ENCODE measurements at regions not wholly inside any gene's neighbourhood (a gene's known extent, or its start where the extent isn't known, plus 50 kb on each side); places are given as distances from the start of the nearest gene placed in this dataset.

DNA sequence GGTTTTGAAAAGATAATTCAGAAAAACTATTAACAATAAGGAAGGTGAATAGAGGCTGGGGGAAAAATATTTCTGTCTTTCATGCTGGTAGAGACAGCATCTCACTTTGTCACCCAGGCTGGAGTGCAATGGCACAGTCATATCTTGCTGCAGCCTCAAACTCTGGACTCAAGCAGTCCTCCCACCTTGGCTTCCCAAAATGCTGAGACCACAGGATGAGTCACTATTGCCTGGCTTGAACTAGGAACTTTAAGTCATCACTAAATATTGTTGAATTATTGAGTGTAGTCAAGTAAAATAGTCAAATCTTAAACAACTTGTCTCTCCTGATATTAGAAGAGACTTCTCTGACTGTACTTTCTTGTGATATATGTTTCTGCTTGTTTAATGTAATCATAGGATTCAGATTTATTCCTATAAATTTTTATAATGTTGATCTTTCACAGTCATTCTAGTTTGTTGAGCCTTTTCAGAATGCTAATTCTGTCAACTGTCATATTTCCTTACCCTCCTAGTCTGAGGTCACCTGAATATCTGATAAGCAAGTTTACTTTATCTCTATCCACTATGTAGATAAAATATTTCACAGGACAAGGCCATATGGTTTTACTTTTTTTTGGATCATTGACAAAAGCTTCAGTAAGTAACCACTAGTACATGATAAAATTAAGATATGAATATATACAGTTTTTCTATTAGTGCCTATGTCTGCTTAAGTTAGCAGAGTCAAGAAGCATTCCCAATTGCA lies 1696.5 kb downstream of the MAT2B start:
- no peak for DNase-seq
- no peaks in the 10 kb centered on the region for H3K36me3 ChIP-seq
- no peak overlapping the region for H3K4me3 ChIP-seq (ENCODE audit: low read depth, low read length)
- H3K27me3 ChIP-seq: no peaks in the 10 kb centered on the region
- no peaks in the 10 kb centered on the region; the same call in none of the 2 replicates for H3K4me1 ChIP-seq
- no peaks in the 10 kb centered on the region for H3K9me3 ChIP-seq
- TF ChIP-seq, protein P1, sequence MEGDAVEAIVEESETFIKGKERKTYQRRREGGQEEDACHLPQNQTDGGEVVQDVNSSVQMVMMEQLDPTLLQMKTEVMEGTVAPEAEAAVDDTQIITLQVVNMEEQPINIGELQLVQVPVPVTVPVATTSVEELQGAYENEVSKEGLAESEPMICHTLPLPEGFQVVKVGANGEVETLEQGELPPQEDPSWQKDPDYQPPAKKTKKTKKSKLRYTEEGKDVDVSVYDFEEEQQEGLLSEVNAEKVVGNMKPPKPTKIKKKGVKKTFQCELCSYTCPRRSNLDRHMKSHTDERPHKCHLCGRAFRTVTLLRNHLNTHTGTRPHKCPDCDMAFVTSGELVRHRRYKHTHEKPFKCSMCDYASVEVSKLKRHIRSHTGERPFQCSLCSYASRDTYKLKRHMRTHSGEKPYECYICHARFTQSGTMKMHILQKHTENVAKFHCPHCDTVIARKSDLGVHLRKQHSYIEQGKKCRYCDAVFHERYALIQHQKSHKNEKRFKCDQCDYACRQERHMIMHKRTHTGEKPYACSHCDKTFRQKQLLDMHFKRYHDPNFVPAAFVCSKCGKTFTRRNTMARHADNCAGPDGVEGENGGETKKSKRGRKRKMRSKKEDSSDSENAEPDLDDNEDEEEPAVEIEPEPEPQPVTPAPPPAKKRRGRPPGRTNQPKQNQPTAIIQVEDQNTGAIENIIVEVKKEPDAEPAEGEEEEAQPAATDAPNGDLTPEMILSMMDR (IDR thresholded peaks at IDR 0.05; ENCODE audit: low read depth, low read length): no peak

DNA sequence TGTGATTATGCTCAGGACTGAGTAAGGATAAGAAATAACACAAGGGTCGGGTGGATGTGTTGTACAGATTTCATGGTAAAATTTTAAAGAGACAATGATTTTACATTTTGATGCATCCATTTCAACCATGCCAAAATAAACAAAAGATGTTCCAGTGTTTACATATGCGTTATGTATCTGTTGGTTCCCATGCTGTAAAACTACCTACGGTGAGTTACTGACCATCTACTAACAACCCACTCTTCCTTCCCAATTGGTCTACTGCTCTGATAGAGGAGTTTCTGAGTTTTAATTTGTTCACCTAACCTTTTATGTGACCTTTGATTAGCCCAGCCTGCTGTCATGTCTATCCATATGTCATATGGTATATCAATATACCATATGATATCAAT lies 1697.1 kb downstream of the MAT2B start:
- TF ChIP-seq, protein P1 (IDR thresholded peaks at IDR 0.05; ENCODE audit: low read depth, low read length): no peak
- Histone ChIP-seq H3K9me3 (no peaks in the 10 kb centered on the region), H3K27me3 (no peaks in the 10 kb centered on the region), H3K4me1 (no peaks in the 10 kb centered on the region; the same call in none of the 2 replicates), H3K4me3 (ENCODE audit: low read depth, low read length) (no peak overlapping the region), H3K36me3 (no peaks in the 10 kb centered on the region)
- DNase-seq: no peak

DNA sequence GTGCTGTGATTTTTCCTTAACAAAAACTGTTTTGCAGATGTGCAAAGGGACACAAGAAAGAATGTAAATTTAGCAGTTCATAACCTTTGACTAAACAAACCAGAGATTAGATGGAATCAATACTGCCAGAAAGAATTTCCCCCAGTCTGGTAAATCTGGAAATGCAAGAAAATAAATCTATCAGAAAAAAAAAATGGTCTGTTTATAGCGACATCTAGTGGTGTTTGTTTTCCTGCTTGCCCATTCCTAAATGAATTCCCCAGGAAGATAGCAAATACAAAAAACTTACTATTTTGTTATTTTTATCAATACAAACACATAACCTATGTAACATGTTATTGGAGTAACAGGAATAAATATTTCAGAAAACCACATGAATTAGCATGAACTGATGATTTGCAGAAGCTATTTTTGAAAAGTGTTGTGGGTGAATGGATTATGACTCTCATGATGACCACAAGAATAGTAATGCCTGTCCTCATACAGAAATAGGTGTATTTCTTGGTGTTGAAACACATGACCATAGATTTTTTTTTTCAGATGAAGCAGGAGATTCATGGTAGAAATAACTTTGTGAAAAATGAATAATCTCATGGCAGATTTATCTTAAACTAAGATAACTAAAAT lies 1703.8 kb downstream of the MAT2B start:
- DNase-seq: no peak

DNA sequence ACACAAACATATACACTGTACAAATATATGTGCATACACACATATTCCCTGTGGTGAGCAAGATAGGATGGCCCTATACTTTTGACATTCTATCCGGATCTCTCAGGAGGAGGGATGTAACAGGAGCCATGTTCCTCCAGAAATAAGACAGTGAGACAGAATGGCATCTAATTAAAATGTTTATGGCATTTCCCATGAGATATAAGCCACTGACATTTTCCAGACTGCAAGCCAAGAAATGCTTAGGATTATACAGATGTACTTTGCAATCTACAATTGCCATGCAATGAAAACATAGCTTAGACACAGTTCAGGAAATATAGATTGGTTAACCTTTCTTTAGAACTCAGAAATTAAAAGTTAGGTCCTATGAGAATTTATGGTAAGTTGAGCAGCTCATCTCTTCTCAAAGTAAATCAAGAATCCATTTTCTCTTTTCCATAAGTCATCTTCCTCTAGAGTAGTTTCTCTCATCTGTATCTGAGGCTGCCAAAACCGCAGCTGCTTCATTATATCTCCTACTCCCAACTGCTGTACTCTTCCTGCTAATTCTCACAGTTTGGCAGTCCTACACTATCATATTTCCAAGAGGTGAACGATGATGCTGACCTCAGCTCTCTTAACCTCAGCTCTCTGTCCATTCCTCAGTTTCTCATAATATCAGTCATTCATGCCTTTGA lies 1719.1 kb downstream of the MAT2B start:
- TF ChIP-seq, protein P1 (IDR thresholded peaks at IDR 0.05; ENCODE audit: low read depth, low read length): no peak
- Histone ChIP-seq H3K27me3 (no peaks in the 10 kb centered on the region), H3K4me1 (peaks cover 7% of the 10 kb centered on the region), H3K4me3 (ENCODE audit: low read depth, low read length) (no peak overlapping the region), H3K9me3 (no peaks in the 10 kb centered on the region), H3K36me3 (no peaks in the 10 kb centered on the region)
- no peak for DNase-seq

More for the DNA sequence above, 1703.8 kb downstream of the MAT2B start:
- no peak overlapping the region for H3K4me3 ChIP-seq (ENCODE audit: low read depth, low read length)
- no peaks in the 10 kb centered on the region; the same call in 1 of the 2 replicates for H3K9me3 ChIP-seq
- peaks cover 3% of the 10 kb centered on the region for H3K4me1 ChIP-seq
- no peaks in the 10 kb centered on the region for H3K36me3 ChIP-seq
- TF ChIP-seq, protein P1 (IDR thresholded peaks at IDR 0.05; ENCODE audit: low read depth, low read length): peak; percentile 72
- H3K27me3 ChIP-seq: no peaks in the 10 kb centered on the region

DNA sequence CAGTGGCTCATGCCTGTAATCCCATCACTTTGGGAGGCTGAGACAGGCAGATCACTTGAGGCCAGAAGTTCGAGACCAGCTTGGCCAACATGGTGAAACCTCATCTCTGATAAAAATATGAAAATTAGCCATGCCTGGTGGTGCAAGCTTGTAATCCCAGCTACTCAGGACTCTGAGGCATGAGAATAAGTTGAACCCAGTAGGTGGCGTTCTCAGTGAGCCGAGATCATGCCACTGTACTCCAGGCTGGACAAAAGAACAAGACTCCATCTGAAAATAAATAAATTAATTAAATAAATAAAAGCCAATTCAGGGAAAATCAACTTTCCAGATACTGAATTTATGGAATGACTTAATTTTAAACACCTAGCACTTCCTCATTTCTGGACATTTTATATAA lies 1722.1 kb downstream of the MAT2B start:
- H3K4me1 ChIP-seq: peaks cover 7% of the 10 kb centered on the region
- no peaks in the 10 kb centered on the region for H3K9me3 ChIP-seq
- TF ChIP-seq, protein P1 (IDR thresholded peaks at IDR 0.05; ENCODE audit: low read depth, low read length): peak; percentile 17; the same call in 1 of the 2 replicates
- H3K36me3 ChIP-seq: no peaks in the 10 kb centered on the region
- no peak overlapping the region for H3K4me3 ChIP-seq (ENCODE audit: low read depth, low read length)
- DNase-seq: no peak
- H3K27me3 ChIP-seq: no peaks in the 10 kb centered on the region

Measured in BE2C (cell line).